Caco-2 (cell line): ENCODE measurements at regions not wholly inside any gene's neighbourhood (a gene's known extent, or its start where the extent isn't known, plus 50 kb on each side); places are given as distances from the start of the nearest gene placed in this dataset.

Experiments
- BruUV-seq: library from RNA; stranded (reverse); fragments of 400-500 nt; replicated peaks from 2 replicates; lab custom pipeline; 2021; lab: Mats Ljungman, UMichigan
- CTCF ChIA-PET: fragments of 300-600 bp; sonication (Branson Sonifier 250); formaldehyde crosslinking; loops from one replicate; lab custom pipeline; 2022; ENCODE audit warnings: antibody characterized with exemption; lab: Charles Lee
- POLR2A ChIA-PET: fragments of 300-600 bp; sonication (Branson Sonifier 250); formaldehyde crosslinking; loops from one replicate; lab custom pipeline; 2022; ENCODE audit warnings: antibody characterized with exemption; lab: Charles Lee
- DNase-seq, 2 experiments: peaks; one replicate each; pipeline versions ENCODE4 v3.0.0 to v3.0.0-alpha.2; 2020 to 2022
- H3K27me3 ChIP-seq: replicated peaks from 2 replicates; pipeline ENCODE4 v1.6.0; 2011; ENCODE audit warnings: low read length; ENCODE audit not compliant: control insufficient read depth, insufficient read depth
- H3K36me3 ChIP-seq: 2 replicates; pipeline ENCODE4 v1.5.1; 2011; ENCODE audit warnings: low read length; ENCODE audit not compliant: control insufficient read depth, insufficient read depth
- H3K4me1 ChIP-seq: fragments of 250-450 bp; sonication (Bioruptor Pico); 2 replicates; pipeline ENCODE4 v1.5.1; 2020; ENCODE audit warnings: mild to moderate bottlenecking
- H3K4me3 ChIP-seq: 2 replicates; pipeline ENCODE4 v1.5.1; 2011; ENCODE audit warnings: low read depth, mild to moderate bottlenecking, control low read depth, low read length
- H3K9me3 ChIP-seq: fragments of 250-450 bp; sonication (Bioruptor Pico); 2 replicates; pipeline ENCODE4 v1.5.1; 2020; ENCODE audit warnings: mild to moderate bottlenecking, moderate library complexity
- H3K27ac Mint-ChIP-seq: one replicate; pipeline ENCODE4 v1.8.0; 2022; ENCODE audit warnings: mixed read lengths; ENCODE audit not compliant: unreplicated experiment
- H3K27me3 Mint-ChIP-seq: one replicate; pipeline ENCODE4 v1.8.0; 2022; ENCODE audit warnings: mixed read lengths; ENCODE audit not compliant: insufficient read depth, unreplicated experiment
- H3K36me3 Mint-ChIP-seq: one replicate; pipeline ENCODE4 v1.8.0; 2022; ENCODE audit warnings: mild to moderate bottlenecking, mixed read lengths; ENCODE audit not compliant: insufficient read depth, unreplicated experiment
- H3K4me1 Mint-ChIP-seq: one replicate; pipeline ENCODE4 v1.8.0; 2022; ENCODE audit warnings: low read depth, mixed read lengths; ENCODE audit not compliant: unreplicated experiment
- H3K4me3 Mint-ChIP-seq: one replicate; pipeline ENCODE4 v1.8.0; 2022; ENCODE audit warnings: mild to moderate bottlenecking, moderate library complexity, mixed read lengths; ENCODE audit not compliant: unreplicated experiment
- H3K9me3 Mint-ChIP-seq: one replicate; pipeline ENCODE4 v1.8.0; 2022; ENCODE audit warnings: mixed read lengths; ENCODE audit not compliant: unreplicated experiment
- CTCF ChIP-seq, 2 experiments: fragments of 200-600 bp in 1 of 2; IDR thresholded peaks; 1 replicate in 1 of 2; 2 replicates in 1 of 2; pipeline versions ENCODE4 v1.5.1 to v1.8.0; 2011 to 2022; ENCODE audit warnings: antibody characterized with exemption in 1 of 2, control low read depth in 1 of 2, inconsistent platforms in 1 of 2, low read depth in 1 of 2, low read length in 1 of 2, mild to moderate bottlenecking in 1 of 2, moderate library complexity in 1 of 2; ENCODE audit not compliant: insufficient read depth in 1 of 2, severe bottlenecking in 1 of 2, unreplicated experiment in 1 of 2
- intact Hi-C: fragments of 100-400 bp; cut with micrococcal nuclease; formaldehyde crosslinking; loops from one replicate; pipeline ENCODE4 v1.10.0; 2022; ENCODE audit not compliant: unreplicated experiment

GRCh38 chr13:74761801-74762757 is 627.9 kb upstream of the KLF12 start:
- intact Hi-C loops = no loop called here
- Mint-ChIP-seq H3K4me1 (no peaks in the 10 kb centered on the region), H3K27ac (no peak overlapping the region), H3K27me3 (peaks cover 14% of the 10 kb centered on the region), H3K4me3 (no peak overlapping the region), H3K9me3 (no peaks in the 10 kb centered on the region), H3K36me3 (peaks cover 4% of the 10 kb centered on the region)
- Histone ChIP-seq H3K4me3 (no peak overlapping the region), H3K9me3 (no peaks in the 10 kb centered on the region), H3K4me1 (no peaks in the 10 kb centered on the region), H3K36me3 (no peaks in the 10 kb centered on the region), H3K27me3 (no peaks in the 10 kb centered on the region)
- CTCF ChIA-PET = no interaction called here
- POLR2A ChIA-PET = no interaction called here
- TF ChIP-seq CTCF (IDR thresholded peaks at IDR 0.05; ENCODE audit: insufficient read depth in 1 of 2, low read depth in 1 of 2, low read length in 1 of 2, severe bottlenecking in 1 of 2, unreplicated experiment in 1 of 2) = no peak
- no TSS peak for BruUV-seq
- DNase-seq = no peak

- H3K27me3 Mint-ChIP-seq = peaks cover 3% of the 10 kb centered on the region
- ChIA-PET POLR2A (no interaction called here), CTCF (no interaction called here)
- Histone ChIP-seq H3K27me3 (no peaks in the 10 kb centered on the region), H3K9me3 (no peaks in the 10 kb centered on the region), H3K4me1 (no peaks in the 10 kb centered on the region), H3K4me3 (no peak overlapping the region), H3K36me3 (no peaks in the 10 kb centered on the region)
- intact Hi-C loops = no loop called here
- DNase-seq = no peak
- H3K27ac Mint-ChIP-seq = no peak overlapping the region
- H3K4me3 Mint-ChIP-seq = no peak overlapping the region
- no peaks in the 10 kb centered on the region for H3K4me1 Mint-ChIP-seq
- no peak for TF ChIP-seq CTCF (IDR thresholded peaks at IDR 0.05; ENCODE audit: insufficient read depth in 1 of 2, low read depth in 1 of 2, low read length in 1 of 2, severe bottlenecking in 1 of 2, unreplicated experiment in 1 of 2)
- no TSS peak for BruUV-seq
- no peaks in the 10 kb centered on the region for H3K9me3 Mint-ChIP-seq
- H3K36me3 Mint-ChIP-seq = peaks cover 4% of the 10 kb centered on the region
Observed at GRCh38 chr13:74758188-74758587, 624.0 kb upstream of the KLF12 start.

GRCh38 chr13:74755065-74755464 is 620.9 kb upstream of the KLF12 start:
- H3K4me3 Mint-ChIP-seq = no peak overlapping the region
- intact Hi-C loops = no loop called here
- no peak for DNase-seq
- no peaks in the 10 kb centered on the region for H3K4me1 Mint-ChIP-seq
- no peak for TF ChIP-seq CTCF (IDR thresholded peaks at IDR 0.05; ENCODE audit: insufficient read depth in 1 of 2, low read depth in 1 of 2, low read length in 1 of 2, severe bottlenecking in 1 of 2, unreplicated experiment in 1 of 2)
- CTCF ChIA-PET = no interaction called here
- peaks cover 4% of the 10 kb centered on the region for H3K36me3 Mint-ChIP-seq
- Histone ChIP-seq H3K36me3 (no peaks in the 10 kb centered on the region), H3K4me1 (no peaks in the 10 kb centered on the region), H3K9me3 (no peaks in the 10 kb centered on the region), H3K27me3 (no peaks in the 10 kb centered on the region), H3K4me3 (no peak overlapping the region)
- POLR2A ChIA-PET = no interaction called here
- no TSS peak for BruUV-seq
- H3K9me3 Mint-ChIP-seq = no peaks in the 10 kb centered on the region
- peaks cover 3% of the 10 kb centered on the region for H3K27me3 Mint-ChIP-seq
- H3K27ac Mint-ChIP-seq = no peak overlapping the region
